Naive B cell (primary cell): ENCODE measurements at regions not wholly inside any gene's neighbourhood (a gene's known extent, or its start where the extent isn't known, plus 50 kb on each side); places are given as distances from the start of the nearest gene placed in this dataset.

Experiments used
- ATAC-seq, 2 donors: fragments of 150-1000 bp; cut with Tn5 transposase; 2 replicates each; pipeline ENCODE4 v1.10.0; 2021; ENCODE audit warnings: low read depth in 2 of 2, mild to moderate bottlenecking in 2 of 2, moderate library complexity in 2 of 2
- DNase-seq: peaks from one replicate; pipeline ENCODE4 v3.0.0; 2022
- H3K27ac Mint-ChIP-seq, 6 donors: one replicate each; pipeline ENCODE4 v1.8.0; 2020 to 2022; ENCODE audit warnings: mild to moderate bottlenecking in 6 of 6, mixed read lengths in 6 of 6, moderate library complexity in 5 of 6, inconsistent platforms in 2 of 6
- H3K27me3 Mint-ChIP-seq, 3 donors: one replicate each; pipeline ENCODE4 v1.8.0; 2021 to 2022; ENCODE audit warnings: mixed read lengths in 3 of 3, mild to moderate bottlenecking in 1 of 3
- H3K36me3 Mint-ChIP-seq, 2 donors: one replicate each; pipeline ENCODE4 v1.8.0; 2020 to 2022; ENCODE audit warnings: mixed read lengths in 2 of 2, inconsistent platforms in 1 of 2, mild to moderate bottlenecking in 1 of 2
- H3K4me1 Mint-ChIP-seq, 3 donors: one replicate each; pipeline ENCODE4 v1.8.0; 2020 to 2022; ENCODE audit warnings: mixed read lengths in 3 of 3, inconsistent platforms in 1 of 3, mild to moderate bottlenecking in 1 of 3, moderate library complexity in 1 of 3
- H3K4me3 Mint-ChIP-seq, 8 donors: one replicate each; pipeline ENCODE4 v1.8.0; 2020 to 2022; ENCODE audit warnings: mild to moderate bottlenecking in 8 of 8, mixed read lengths in 8 of 8, moderate library complexity in 8 of 8, inconsistent platforms in 2 of 8
- H3K9me3 Mint-ChIP-seq, 7 donors: one replicate each; pipeline ENCODE4 v1.8.0; 2020 to 2022; ENCODE audit warnings: mixed read lengths in 7 of 7, mild to moderate bottlenecking in 5 of 7, inconsistent platforms in 2 of 7, moderate library complexity in 1 of 7

- ATAC-seq (no peak), DNase-seq (no peak)
- H3K27ac Mint-ChIP-seq: no peak overlapping the region
- no peaks in the 10 kb centered on the region for H3K9me3 Mint-ChIP-seq
- no peaks in the 10 kb centered on the region for H3K36me3 Mint-ChIP-seq
- peak overlapping the region in 1 of 8 donors; percentile 57 for H3K4me3 Mint-ChIP-seq
- peaks cover 20 to 34% (median 33%) of the 10 kb centered on the region in 3 donors for H3K27me3 Mint-ChIP-seq
- peaks cover 0 to 9% (median 5%) of the 10 kb centered on the region in 3 donors for H3K4me1 Mint-ChIP-seq
Measured at GRCh38 chr6:111996144-111996865, 57.6 kb upstream of the CCN6 start.

- Mint-ChIP-seq H3K4me1 (peaks cover 0 to 9% (median 5%) of the 10 kb centered on the region in 3 donors), H3K36me3 (no peaks in the 10 kb centered on the region), H3K27ac (peak overlapping the region in 1 of 6 donors; percentile 5), H3K4me3 (peak overlapping the region in 4 of 8 donors; percentile 14 to 72 (median 54)), H3K9me3 (no peaks in the 10 kb centered on the region), H3K27me3 (peaks cover 18 to 30% (median 27%) of the 10 kb centered on the region in 3 donors)
- DNase-seq (peak; percentile 59), ATAC-seq (peak; percentile 86 to 91)
Measured at GRCh38 chr6:111997078-111997852, 56.6 kb upstream of the CCN6 start.

- H3K4me3 Mint-ChIP-seq: no peak overlapping the region
- ATAC-seq (no peak), DNase-seq (no peak)
- H3K27me3 Mint-ChIP-seq: peaks cover 12 to 24% (median 22%) of the 10 kb centered on the region in 3 donors
- no peaks in the 10 kb centered on the region for H3K9me3 Mint-ChIP-seq
- no peaks in the 10 kb centered on the region for H3K36me3 Mint-ChIP-seq
- no peak overlapping the region for H3K27ac Mint-ChIP-seq
- H3K4me1 Mint-ChIP-seq: peaks cover 0 to 8% (median 5%) of the 10 kb centered on the region in 3 donors
Measured at GRCh38 chr6:111997853-111998208, 56.1 kb upstream of the CCN6 start.

- Mint-ChIP-seq H3K27me3 (no peaks in the 10 kb centered on the region), H3K36me3 (no peaks in the 10 kb centered on the region), H3K27ac (no peak overlapping the region), H3K9me3 (no peaks in the 10 kb centered on the region), H3K4me3 (no peak overlapping the region), H3K4me1 (no peaks in the 10 kb centered on the region)
- DNase-seq (no peak), ATAC-seq (no peak)
Measured at GRCh38 chr6:112002307-112002706, 51.6 kb upstream of the CCN6 start.
